ENCODE measurements at regions not wholly inside any gene's neighbourhood (a gene's known extent, or its start where the extent isn't known, plus 50 kb on each side); places are given as distances from the start of the nearest gene placed in this dataset.

DNA sequence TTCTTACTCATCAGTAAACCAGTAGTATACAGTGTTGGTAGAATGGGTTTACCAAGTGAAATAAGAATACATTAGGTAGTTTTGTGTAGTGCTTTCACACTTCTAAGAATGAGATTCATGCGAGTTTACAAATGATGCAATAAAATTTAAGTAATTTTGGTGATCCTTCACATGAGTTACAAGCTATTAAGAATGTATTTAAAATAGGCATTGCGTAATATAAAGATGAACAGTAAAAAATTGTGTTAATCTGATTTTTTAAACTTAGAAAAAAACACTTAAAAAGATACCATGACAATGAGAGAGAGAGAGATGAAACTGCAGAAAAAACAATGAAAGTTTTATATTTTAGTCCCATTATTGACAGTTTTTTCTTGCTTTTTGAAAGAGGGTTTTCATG lies 570.5 kb downstream of the SLITRK6 start:
- H3K27me3 ChIP-seq (ENCODE audit: insufficient read depth, poor library complexity, severe bottlenecking), result no peaks in the 10 kb centered on the region
- TF ChIP-seq, protein P1, sequence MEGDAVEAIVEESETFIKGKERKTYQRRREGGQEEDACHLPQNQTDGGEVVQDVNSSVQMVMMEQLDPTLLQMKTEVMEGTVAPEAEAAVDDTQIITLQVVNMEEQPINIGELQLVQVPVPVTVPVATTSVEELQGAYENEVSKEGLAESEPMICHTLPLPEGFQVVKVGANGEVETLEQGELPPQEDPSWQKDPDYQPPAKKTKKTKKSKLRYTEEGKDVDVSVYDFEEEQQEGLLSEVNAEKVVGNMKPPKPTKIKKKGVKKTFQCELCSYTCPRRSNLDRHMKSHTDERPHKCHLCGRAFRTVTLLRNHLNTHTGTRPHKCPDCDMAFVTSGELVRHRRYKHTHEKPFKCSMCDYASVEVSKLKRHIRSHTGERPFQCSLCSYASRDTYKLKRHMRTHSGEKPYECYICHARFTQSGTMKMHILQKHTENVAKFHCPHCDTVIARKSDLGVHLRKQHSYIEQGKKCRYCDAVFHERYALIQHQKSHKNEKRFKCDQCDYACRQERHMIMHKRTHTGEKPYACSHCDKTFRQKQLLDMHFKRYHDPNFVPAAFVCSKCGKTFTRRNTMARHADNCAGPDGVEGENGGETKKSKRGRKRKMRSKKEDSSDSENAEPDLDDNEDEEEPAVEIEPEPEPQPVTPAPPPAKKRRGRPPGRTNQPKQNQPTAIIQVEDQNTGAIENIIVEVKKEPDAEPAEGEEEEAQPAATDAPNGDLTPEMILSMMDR (IDR thresholded peaks at IDR 0.05; ENCODE audit: insufficient read depth, low read length), result no peak
- TF ChIP-seq, protein P2, sequence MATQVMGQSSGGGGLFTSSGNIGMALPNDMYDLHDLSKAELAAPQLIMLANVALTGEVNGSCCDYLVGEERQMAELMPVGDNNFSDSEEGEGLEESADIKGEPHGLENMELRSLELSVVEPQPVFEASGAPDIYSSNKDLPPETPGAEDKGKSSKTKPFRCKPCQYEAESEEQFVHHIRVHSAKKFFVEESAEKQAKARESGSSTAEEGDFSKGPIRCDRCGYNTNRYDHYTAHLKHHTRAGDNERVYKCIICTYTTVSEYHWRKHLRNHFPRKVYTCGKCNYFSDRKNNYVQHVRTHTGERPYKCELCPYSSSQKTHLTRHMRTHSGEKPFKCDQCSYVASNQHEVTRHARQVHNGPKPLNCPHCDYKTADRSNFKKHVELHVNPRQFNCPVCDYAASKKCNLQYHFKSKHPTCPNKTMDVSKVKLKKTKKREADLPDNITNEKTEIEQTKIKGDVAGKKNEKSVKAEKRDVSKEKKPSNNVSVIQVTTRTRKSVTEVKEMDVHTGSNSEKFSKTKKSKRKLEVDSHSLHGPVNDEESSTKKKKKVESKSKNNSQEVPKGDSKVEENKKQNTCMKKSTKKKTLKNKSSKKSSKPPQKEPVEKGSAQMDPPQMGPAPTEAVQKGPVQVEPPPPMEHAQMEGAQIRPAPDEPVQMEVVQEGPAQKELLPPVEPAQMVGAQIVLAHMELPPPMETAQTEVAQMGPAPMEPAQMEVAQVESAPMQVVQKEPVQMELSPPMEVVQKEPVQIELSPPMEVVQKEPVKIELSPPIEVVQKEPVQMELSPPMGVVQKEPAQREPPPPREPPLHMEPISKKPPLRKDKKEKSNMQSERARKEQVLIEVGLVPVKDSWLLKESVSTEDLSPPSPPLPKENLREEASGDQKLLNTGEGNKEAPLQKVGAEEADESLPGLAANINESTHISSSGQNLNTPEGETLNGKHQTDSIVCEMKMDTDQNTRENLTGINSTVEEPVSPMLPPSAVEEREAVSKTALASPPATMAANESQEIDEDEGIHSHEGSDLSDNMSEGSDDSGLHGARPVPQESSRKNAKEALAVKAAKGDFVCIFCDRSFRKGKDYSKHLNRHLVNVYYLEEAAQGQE (IDR thresholded peaks at IDR 0.05; ENCODE audit: insufficient replicate concordance, low read depth), result no peak
- TF ChIP-seq GABPA (IDR thresholded peaks at IDR 0.05; ENCODE audit: low read depth), result no peak
- TF ChIP-seq SPI1 (IDR thresholded peaks at IDR 0.05; ENCODE audit: borderline replicate concordance, low read depth), result no peak
- TF ChIP-seq POLR2AphosphoS5 (IDR thresholded peaks at IDR 0.05; ENCODE audit: low read depth), result no peak
- no peak overlapping the region for H3K4me3 ChIP-seq (replicated peaks; ENCODE audit: insufficient read depth, low read length)
- DNase-seq (ENCODE audit: low read depth in 1 of 2, low spot score in 1 of 2), result no peak
- no peak overlapping the region for H3K27ac ChIP-seq (replicated peaks)

DNA sequence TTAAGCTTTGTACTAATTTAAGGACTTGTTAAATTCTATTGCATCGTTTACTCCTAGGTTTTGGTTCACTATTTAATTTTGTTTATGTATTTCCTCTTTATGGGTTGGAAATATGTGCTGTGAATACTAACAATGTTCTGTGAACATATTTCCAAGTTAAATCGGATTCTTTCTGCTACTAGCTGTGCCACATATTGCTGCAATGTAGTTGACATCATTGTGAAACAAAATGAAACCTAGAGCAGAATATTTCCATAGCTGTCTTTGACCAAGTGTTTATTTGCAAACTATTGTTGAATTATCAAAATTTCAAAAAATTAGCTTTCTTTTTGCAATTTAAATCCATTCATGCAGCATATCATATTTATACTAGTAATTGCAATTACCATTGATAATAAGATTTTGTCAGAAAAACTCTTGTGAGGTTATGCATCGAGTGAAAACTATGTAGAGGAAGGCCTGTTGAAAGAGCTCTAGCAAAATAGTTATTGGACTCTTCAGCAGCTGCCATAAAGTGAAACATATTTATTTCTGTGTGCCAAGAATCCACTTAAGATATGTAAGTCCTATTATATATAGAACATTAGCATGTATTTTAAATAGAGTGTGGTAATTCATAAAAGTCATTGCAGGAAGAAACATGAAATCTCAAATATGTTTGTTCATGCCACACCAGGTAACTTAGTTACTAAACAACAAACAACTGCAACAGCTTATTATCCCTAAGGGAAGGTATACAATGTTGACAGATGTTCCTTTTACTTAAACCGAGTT lies 575.1 kb downstream of the SLITRK6 start:
- Histone ChIP-seq H3K4me3 (replicated peaks; ENCODE audit: insufficient read depth, low read length) (no peak overlapping the region), H3K27ac (replicated peaks) (no peak overlapping the region), H3K27me3 (ENCODE audit: insufficient read depth, poor library complexity, severe bottlenecking) (no peaks in the 10 kb centered on the region)
- DNase-seq (ENCODE audit: low read depth in 1 of 2, low spot score in 1 of 2), result no peak
- TF ChIP-seq SPI1 (IDR thresholded peaks at IDR 0.05; ENCODE audit: borderline replicate concordance, low read depth), result no peak
- TF ChIP-seq, protein P2 (IDR thresholded peaks at IDR 0.05; ENCODE audit: insufficient replicate concordance, low read depth), result no peak

DNA sequence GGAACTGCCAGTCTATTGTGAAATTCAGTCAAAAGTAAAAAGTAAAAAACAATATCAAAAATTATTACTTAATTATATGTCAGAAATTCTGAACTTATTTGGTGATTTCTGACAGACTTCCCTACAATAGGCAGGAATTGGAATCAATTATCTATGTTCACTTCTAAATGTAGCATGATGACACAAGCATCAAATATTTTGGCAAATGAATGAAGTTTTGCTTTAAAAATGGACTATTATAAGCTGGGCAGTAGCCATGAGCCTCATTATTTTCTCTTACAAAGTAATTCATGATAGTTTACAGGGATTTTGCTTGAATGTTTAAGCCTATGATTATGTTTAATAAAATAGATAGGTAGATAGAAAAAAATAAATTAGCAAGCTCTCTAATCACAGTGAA lies 582.6 kb downstream of the SLITRK6 start:
- TF ChIP-seq GABPA (IDR thresholded peaks at IDR 0.05; ENCODE audit: low read depth), result no peak
- TF ChIP-seq, protein P1 (IDR thresholded peaks at IDR 0.05; ENCODE audit: insufficient read depth, low read length), result no peak
- TF ChIP-seq SPI1 (IDR thresholded peaks at IDR 0.05; ENCODE audit: borderline replicate concordance, low read depth), result no peak
- TF ChIP-seq, protein P2 (IDR thresholded peaks at IDR 0.05; ENCODE audit: insufficient replicate concordance, low read depth), result no peak
- TF ChIP-seq POLR2AphosphoS5 (IDR thresholded peaks at IDR 0.05; ENCODE audit: low read depth), result no peak
- Histone ChIP-seq H3K4me3 (replicated peaks; ENCODE audit: insufficient read depth, low read length) (no peak overlapping the region), H3K27me3 (ENCODE audit: insufficient read depth, poor library complexity, severe bottlenecking) (no peaks in the 10 kb centered on the region), H3K27ac (replicated peaks) (no peak overlapping the region)
- no peak for DNase-seq (ENCODE audit: low read depth in 1 of 2, low spot score in 1 of 2)
